Fibroblast of skin of right quadriceps (primary cell): ENCODE measurements at regions not wholly inside any gene's neighbourhood (a gene's known extent, or its start where the extent isn't known, plus 50 kb on each side); places are given as distances from the start of the nearest gene placed in this dataset.
"Not testable (repeated sequence)": the region's sequence is repeated elsewhere in the genome, so short reads cannot be mapped to it uniquely, and the experiment has no call there.

Source experiments
- DNase-seq: peaks from one replicate; pipeline ENCODE4 v3.0.0-alpha.2; 2013

- DNase-seq: no peak
Measured at GRCh38 chr6:99219788-99220187, 129.7 kb downstream of the FAXC start.

GRCh38 chr6:99216959-99217358 is 132.5 kb downstream of the FAXC start:
- DNase-seq: no peak

- DNase-seq: no peak
Measured at GRCh38 chr6:99195986-99196655, 153.4 kb downstream of the FAXC start.

- no peak for DNase-seq
Measured at GRCh38 chr6:99192561-99192960, 156.9 kb downstream of the FAXC start.

GRCh38 chr6:99189823-99190721 is 159.4 kb downstream of the FAXC start:
- DNase-seq: no peak

GRCh38 chr6:99187429-99187828 is 162.0 kb downstream of the FAXC start:
- no peak for DNase-seq

- DNase-seq: no peak
Measured at GRCh38 chr6:99186417-99186816, 163.1 kb downstream of the FAXC start.

- DNase-seq: no peak
Measured at GRCh38 chr6:99185525-99185924, 163.9 kb downstream of the FAXC start.

- no peak for DNase-seq
Measured at GRCh38 chr6:99184696-99185095, 164.8 kb downstream of the FAXC start.

GRCh38 chr6:99183066-99183465 is 166.4 kb downstream of the FAXC start:
- DNase-seq: no peak

GRCh38 chr6:99181174-99181573 is 168.3 kb downstream of the FAXC start:
- no peak for DNase-seq

- no peak for DNase-seq
Measured at GRCh38 chr6:99178168-99178567, 171.3 kb downstream of the FAXC start.

GRCh38 chr6:99177736-99178135 is 171.7 kb downstream of the FAXC start:
- DNase-seq: no peak

GRCh38 chr6:99165838-99166237 is 183.6 kb downstream of the FAXC start:
- no peak for DNase-seq

GRCh38 chr6:99152347-99152643 is 197.2 kb downstream of the FAXC start:
- no peak for DNase-seq

- DNase-seq: peak; percentile 18
Measured at GRCh38 chr6:99151634-99152346, 197.7 kb downstream of the FAXC start.

GRCh38 chr6:99148761-99149160 is 200.7 kb downstream of the FAXC start:
- no peak for DNase-seq

GRCh38 chr6:99148111-99148510 is 200.4 kb upstream of the FBXL4 start:
- no peak for DNase-seq

GRCh38 chr6:99147206-99147605 is 199.5 kb upstream of the FBXL4 start:
- DNase-seq: no peak

GRCh38 chr6:99146711-99147110 is 199.0 kb upstream of the FBXL4 start:
- DNase-seq: no peak

- DNase-seq: no peak
Measured at GRCh38 chr6:99145738-99146137, 198.0 kb upstream of the FBXL4 start.

- no peak for DNase-seq
Measured at GRCh38 chr6:99143108-99143861, 195.5 kb upstream of the FBXL4 start.

- not testable (repeated sequence) for DNase-seq
Measured at GRCh38 chr6:99141906-99142305, 194.2 kb upstream of the FBXL4 start.
